ENCODE measurements at regions not wholly inside any gene's neighbourhood (a gene's known extent, or its start where the extent isn't known, plus 50 kb on each side); places are given as distances from the start of the nearest gene placed in this dataset.

DNA sequence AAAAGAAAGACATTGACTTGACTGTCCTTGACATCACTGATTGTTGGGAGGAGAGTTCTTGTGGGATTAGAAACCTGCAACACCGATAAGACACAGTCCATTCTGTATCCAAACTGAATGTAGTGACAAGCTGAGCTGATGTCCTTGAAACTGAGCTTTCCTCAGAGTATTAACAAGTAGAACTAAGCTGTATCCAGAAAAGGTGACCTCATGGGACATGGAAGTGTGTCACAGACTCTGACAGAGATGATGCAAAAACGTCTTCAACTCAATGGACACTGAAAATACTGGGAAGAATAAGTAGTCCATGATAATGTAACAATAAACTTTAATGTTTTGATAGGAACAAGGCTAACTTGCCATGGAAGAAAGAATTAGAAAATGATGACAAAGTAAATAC lies 690.1 kb downstream of the CDH18 start:
- Histone ChIP-seq H3K9me1 (ENCODE audit: control insufficient read depth, insufficient read depth, low read length) (no peaks in the 10 kb centered on the region), H3K27ac (ENCODE audit: extremely low read depth, low read depth, low read length) (no peak overlapping the region), H3K4me3 (no peak overlapping the region), H4K20me1 (replicated peaks; ENCODE audit: control insufficient read depth, insufficient read depth, low read length) (no peaks in the 10 kb centered on the region), H2AFZ (ENCODE audit: low read depth, low read length) (no peak overlapping the region), H3K36me3 (ENCODE audit: control insufficient read depth, insufficient read depth, low read length) (no peaks in the 10 kb centered on the region), H3K79me2 (ENCODE audit: control insufficient read depth, insufficient read depth, low read length) (no peaks in the 10 kb centered on the region), H3K27me3 (ENCODE audit: control insufficient read depth in 2 of 2, insufficient read depth in 2 of 2, low read length in 2 of 2) (no peaks in the 10 kb centered on the region), H3K4me2 (ENCODE audit: insufficient read depth, low read length) (no peak overlapping the region), H3K9me3 (replicated peaks; ENCODE audit: control insufficient read depth, insufficient read depth, low read depth, low read length) (0 out of 2 replicates have a peak, but pooled peaks cover 4% of the 10 kb centered on the region), H3K9ac (ENCODE audit: insufficient read depth in 1 of 2, low read depth in 2 of 2, low read length in 2 of 2) (no peak overlapping the region), H3K4me1 (replicated peaks in 1 of 2; ENCODE audit: control insufficient read depth in 2 of 2, insufficient read depth in 2 of 2, low read length in 2 of 2) (no peaks in the 10 kb centered on the region)
- intact Hi-C loops (cut with micrococcal nuclease) = no loop called here
- POLR2A ChIA-PET = no interaction called here
- CTCF ChIA-PET (ENCODE audit: low intra/inter-chr PET ratio) = no interaction called here
- BruUV-seq (replicated peaks) = no TSS peak
- ATAC-seq (no peak), FAIRE-seq (peak; percentile 19), DNase-seq (ENCODE audit: extremely low read depth in 1 of 4, low spot score in 3 of 4) (no peak)
- WGBS (ENCODE audit: insufficient coverage, low coverage, missing lambda C conversion rate) = 2% methylated on average over 2 of the region's 2 CpGs
- TF ChIP-seq CAMTA2 (CRISPR knock-in tag; conservative IDR thresholded peaks at IDR 0.05) (no peak), ZNF764 (CRISPR knock-in tag; IDR thresholded peaks at IDR 0.05; ENCODE audit: low read depth) (no peak)
- in situ Hi-C loops (cut with MboI) = no loop called here

DNA sequence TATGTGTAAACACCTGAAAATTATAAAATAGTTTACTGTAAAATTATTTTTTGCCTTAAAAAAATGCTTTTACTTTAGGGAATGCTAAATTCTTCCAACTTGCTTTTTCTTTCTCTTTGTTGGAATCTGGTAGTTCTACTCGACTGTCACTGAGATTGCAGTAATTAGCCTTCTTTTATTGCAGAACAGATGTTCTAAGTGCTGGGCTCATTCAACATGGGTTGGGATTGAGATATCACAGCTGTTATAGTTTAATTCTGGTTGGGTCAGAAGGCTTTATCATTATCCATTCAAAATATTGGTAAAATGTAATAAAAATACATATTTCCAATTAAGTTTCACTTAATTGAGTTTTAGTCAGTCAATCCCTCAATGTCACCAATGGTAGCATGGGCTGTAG lies 686.7 kb downstream of the CDH18 start:
- no TSS peak for BruUV-seq (replicated peaks)
- intact Hi-C loops (cut with micrococcal nuclease) = no loop called here
- TF ChIP-seq ZNF561 (CRISPR knock-in tag; conservative IDR thresholded peaks at IDR 0.05) (no peak), NCOA1 (IDR thresholded peaks at IDR 0.05; ENCODE audit: low read depth) (no peak), ZNF146 (CRISPR knock-in tag; IDR thresholded peaks at IDR 0.05; ENCODE audit: unreplicated experiment) (no peak), ZFP1 (CRISPR knock-in tag; IDR thresholded peaks at IDR 0.05) (no peak), ZNF668 (CRISPR knock-in tag; IDR thresholded peaks at IDR 0.05) (no peak), NFYB (IDR thresholded peaks at IDR 0.05; ENCODE audit: extremely low read depth, insufficient read length) (no peak), FOXK2 (conservative IDR thresholded peaks at IDR 0.05 in 1 of 2, IDR thresholded peaks at IDR 0.05 in 1 of 2; ENCODE audit: low read depth in 2 of 2) (no peak), BRD9 (IDR thresholded peaks at IDR 0.05; ENCODE audit: low read depth, partially characterized antibody) (no peak), ZNF3 (CRISPR knock-in tag; IDR thresholded peaks at IDR 0.05) (no peak), CCNT2 (IDR thresholded peaks at IDR 0.05; ENCODE audit: borderline replicate concordance, extremely low read depth, insufficient read length, low read depth, low read length) (no peak)
- CTCF ChIA-PET (ENCODE audit: low intra/inter-chr PET ratio) = no interaction called here
- Histone ChIP-seq H3K36me3 (ENCODE audit: control insufficient read depth, insufficient read depth, low read length) (no peaks in the 10 kb centered on the region), H3K27ac (ENCODE audit: extremely low read depth, low read depth, low read length) (no peak overlapping the region), H3K27me3 (ENCODE audit: control insufficient read depth in 2 of 2, insufficient read depth in 2 of 2, low read length in 2 of 2) (no peaks in the 10 kb centered on the region), H2AFZ (ENCODE audit: low read depth, low read length) (no peak overlapping the region), H3K9me3 (replicated peaks; ENCODE audit: control insufficient read depth, insufficient read depth, low read depth, low read length) (0 out of 2 replicates have a peak, but pooled peaks cover 4% of the 10 kb centered on the region), H3K4me3 (no peak overlapping the region), H3K9ac (ENCODE audit: insufficient read depth in 1 of 2, low read depth in 2 of 2, low read length in 2 of 2) (no peak overlapping the region), H4K20me1 (replicated peaks; ENCODE audit: control insufficient read depth, insufficient read depth, low read length) (no peaks in the 10 kb centered on the region), H3K4me2 (ENCODE audit: insufficient read depth, low read length) (no peak overlapping the region), H3K9me1 (ENCODE audit: control insufficient read depth, insufficient read depth, low read length) (no peaks in the 10 kb centered on the region), H3K4me1 (replicated peaks in 1 of 2; ENCODE audit: control insufficient read depth in 2 of 2, insufficient read depth in 2 of 2, low read length in 2 of 2) (no peaks in the 10 kb centered on the region), H3K79me2 (ENCODE audit: control insufficient read depth, insufficient read depth, low read length) (no peaks in the 10 kb centered on the region)
- no peak for FAIRE-seq
- POLR2A ChIA-PET = no interaction called here
- in situ Hi-C loops (cut with MboI) = no loop called here
- 13% methylated on average over 1 of the region's 1 CpG for WGBS (ENCODE audit: insufficient coverage, low coverage, missing lambda C conversion rate)
- ATAC-seq = no peak
- DNase-seq (ENCODE audit: extremely low read depth in 1 of 4, low spot score in 3 of 4) = no peak
